CD8-positive, alpha-beta memory T cell (primary cell): ENCODE measurements at regions not wholly inside any gene's neighbourhood (a gene's known extent, or its start where the extent isn't known, plus 50 kb on each side); places are given as distances from the start of the nearest gene placed in this dataset.

ENCODE experiments used
- CTCF ChIA-PET: fragments of 350-600 bp; sonication (Branson Sonifier 250); formaldehyde crosslinking; loops from one replicate; lab custom pipeline; 2021; ENCODE audit warnings: antibody characterized with exemption; lab: Charles Lee
- POLR2A ChIA-PET: fragments of 350-600 bp; sonication (Branson Sonifier 250); formaldehyde crosslinking; loops from one replicate; lab custom pipeline; 2021; ENCODE audit warnings: antibody characterized with exemption; lab: Charles Lee
- DNase-seq, 5 donors: peaks; one replicate each; pipeline versions ENCODE4 v3.0.0 to v3.0.0-alpha.2; 2020 to 2022; ENCODE audit warnings: mixed read lengths in 1 of 5
- H3K27ac ChIP-seq: one replicate; pipeline ENCODE4 v1.7.0; 2013; ENCODE audit warnings: low read depth, mild to moderate bottlenecking, low read length, moderate library complexity
- H3K27me3 ChIP-seq: 2 replicates; pipeline ENCODE4 v1.7.0; 2013; ENCODE audit warnings: low read length, mild to moderate bottlenecking; ENCODE audit not compliant: insufficient read depth, poor library complexity, severe bottlenecking
- H3K36me3 ChIP-seq: 2 replicates; pipeline ENCODE4 v1.7.0; 2013; ENCODE audit warnings: mild to moderate bottlenecking, low read length, moderate library complexity; ENCODE audit not compliant: insufficient read depth
- H3K4me1 ChIP-seq: 2 replicates; pipeline ENCODE4 v1.7.0; 2013; ENCODE audit warnings: mild to moderate bottlenecking, low read length, moderate library complexity; ENCODE audit not compliant: insufficient read depth
- H3K4me3 ChIP-seq: 2 replicates; pipeline ENCODE4 v1.7.0; 2013; ENCODE audit warnings: mild to moderate bottlenecking, low read length
- H3K9me3 ChIP-seq: 2 replicates; pipeline ENCODE4 v1.7.0; 2013; ENCODE audit warnings: mild to moderate bottlenecking, low read length
- H3K27ac Mint-ChIP-seq, 8 donors: one replicate each; pipeline ENCODE4 v1.8.0; 2020 to 2021; ENCODE audit warnings: mixed read lengths in 8 of 8, mild to moderate bottlenecking in 6 of 8, inconsistent platforms in 3 of 8, moderate library complexity in 3 of 8
- H3K27me3 Mint-ChIP-seq, 2 donors: one replicate each; pipeline ENCODE4 v1.8.0; 2020 to 2021; ENCODE audit warnings: mixed read lengths in 2 of 2, mild to moderate bottlenecking in 1 of 2, moderate library complexity in 1 of 2
- H3K36me3 Mint-ChIP-seq, 3 donors: one replicate each; pipeline ENCODE4 v1.8.0; 2020 to 2021; ENCODE audit warnings: mixed read lengths in 3 of 3, inconsistent platforms in 1 of 3, mild to moderate bottlenecking in 1 of 3
- H3K4me1 Mint-ChIP-seq, 3 donors: one replicate each; pipeline ENCODE4 v1.8.0; 2020 to 2021; ENCODE audit warnings: mixed read lengths in 3 of 3, inconsistent platforms in 1 of 3, mild to moderate bottlenecking in 1 of 3
- H3K4me3 Mint-ChIP-seq, 7 donors: one replicate each; pipeline ENCODE4 v1.8.0; 2020 to 2021; ENCODE audit warnings: mixed read lengths in 7 of 7, mild to moderate bottlenecking in 6 of 7, moderate library complexity in 4 of 7, inconsistent platforms in 2 of 7
- H3K9me3 Mint-ChIP-seq, 5 donors: one replicate each; pipeline ENCODE4 v1.8.0; 2020 to 2022; ENCODE audit warnings: mixed read lengths in 5 of 5, mild to moderate bottlenecking in 3 of 5, moderate library complexity in 2 of 5, inconsistent platforms in 1 of 5

DNA sequence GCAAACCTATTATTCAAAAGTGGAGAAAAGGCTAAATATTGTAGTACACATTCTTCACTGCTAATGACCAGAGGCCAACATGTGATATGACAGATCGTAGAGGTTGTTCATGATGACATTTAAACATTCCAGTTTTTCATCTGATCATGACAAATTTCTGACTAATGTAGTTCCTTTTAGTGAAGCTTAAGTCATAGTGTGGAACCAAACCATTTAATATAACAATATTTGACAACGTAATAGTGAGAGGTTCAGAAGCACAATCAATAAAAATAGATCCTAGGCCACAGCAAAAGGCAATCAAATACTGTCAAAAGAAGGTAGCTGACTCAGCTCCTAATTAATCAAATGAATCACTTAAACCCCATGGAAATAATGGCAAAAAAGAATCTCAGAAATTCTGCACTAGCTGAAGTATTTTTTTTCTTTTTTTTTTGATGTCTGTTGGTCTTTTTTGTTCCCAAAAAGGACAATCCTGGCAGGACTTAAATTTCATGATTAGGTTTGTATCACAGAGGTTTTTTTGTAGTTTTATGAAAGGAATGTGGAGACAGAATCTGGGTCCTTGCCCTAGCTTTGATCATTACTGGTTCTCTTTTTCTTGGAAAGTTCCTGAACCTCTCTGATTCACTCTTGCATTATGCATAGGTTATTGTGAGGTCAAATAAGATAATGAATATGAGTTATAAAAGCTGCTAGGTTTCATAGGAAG lies 795.0 kb downstream of the DTWD2 start:
- no peaks in the 10 kb centered on the region for H3K27me3 ChIP-seq
- peaks cover 0 to 41% (median 6%) of the 10 kb centered on the region in 5 donors for H3K9me3 Mint-ChIP-seq
- no peak overlapping the region for H3K4me3 Mint-ChIP-seq
- H3K4me1 ChIP-seq: no peaks in the 10 kb centered on the region
- H3K36me3 ChIP-seq: no peaks in the 10 kb centered on the region
- H3K4me1 Mint-ChIP-seq: no peaks in the 10 kb centered on the region
- no peak overlapping the region for H3K27ac Mint-ChIP-seq
- DNase-seq: no peak
- H3K36me3 Mint-ChIP-seq: no peaks in the 10 kb centered on the region
- no peak overlapping the region for H3K27ac ChIP-seq
- H3K4me3 ChIP-seq: no peak overlapping the region
- H3K27me3 Mint-ChIP-seq: no peaks in the 10 kb centered on the region
- ChIA-PET POLR2A (no interaction called here), CTCF (no interaction called here)
- no peaks in the 10 kb centered on the region for H3K9me3 ChIP-seq

DNA sequence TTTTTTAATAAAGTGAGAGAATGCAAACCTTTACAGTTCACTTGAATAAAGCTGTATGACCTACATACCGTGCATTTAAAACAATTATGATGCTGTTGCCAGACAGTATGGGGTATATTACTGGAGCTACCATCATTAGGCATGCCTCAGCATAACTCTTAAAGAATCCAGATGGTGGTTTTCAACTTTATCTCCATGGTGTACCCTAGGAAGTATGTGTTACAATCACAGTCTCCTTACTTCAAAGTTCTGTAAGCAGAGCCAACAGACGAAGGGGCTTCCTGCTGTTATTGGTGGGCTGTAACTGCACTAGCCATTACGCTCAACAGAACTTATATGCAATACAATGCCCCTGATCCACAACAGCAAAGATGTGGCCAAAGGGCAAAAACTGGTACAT lies 803.3 kb downstream of the DTWD2 start:
- ChIA-PET CTCF (no interaction called here), POLR2A (no interaction called here)
- no peaks in the 10 kb centered on the region for H3K36me3 ChIP-seq

DNA sequence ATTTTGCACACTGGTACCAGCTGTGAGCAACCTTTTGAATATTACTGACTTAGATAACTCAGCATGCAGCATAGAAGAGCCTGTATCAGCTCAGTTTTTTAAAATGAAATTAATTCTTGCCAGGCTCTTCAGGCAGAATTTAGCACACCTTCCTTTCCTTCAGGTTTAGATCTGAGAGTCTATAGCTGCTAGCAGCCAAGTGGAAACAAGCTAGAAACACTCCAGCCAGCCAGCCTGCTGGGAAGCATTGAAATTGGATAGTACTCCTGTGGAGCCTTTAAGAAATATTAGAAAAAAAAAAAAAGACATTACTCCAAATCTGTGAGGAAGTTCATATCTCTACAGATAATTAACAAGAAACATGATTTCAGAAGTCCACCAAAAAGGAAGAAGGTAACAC lies 812.2 kb downstream of the DTWD2 start:
- Mint-ChIP-seq H3K27me3 (no peaks in the 10 kb centered on the region), H3K4me3 (no peak overlapping the region), H3K27ac (no peak overlapping the region), H3K9me3 (peaks cover 0 to 24% (median 9%) of the 10 kb centered on the region in 5 donors), H3K36me3 (no peaks in the 10 kb centered on the region), H3K4me1 (no peaks in the 10 kb centered on the region)
- no peak for DNase-seq
- ChIA-PET CTCF (no interaction called here), POLR2A (no interaction called here)
- Histone ChIP-seq H3K27me3 (no peaks in the 10 kb centered on the region), H3K4me1 (no peaks in the 10 kb centered on the region), H3K4me3 (no peak overlapping the region), H3K27ac (no peak overlapping the region), H3K9me3 (no peaks in the 10 kb centered on the region), H3K36me3 (no peaks in the 10 kb centered on the region)

More for the DNA sequence above, 803.3 kb downstream of the DTWD2 start:
- Histone ChIP-seq H3K4me3 (no peak overlapping the region), H3K27ac (no peak overlapping the region), H3K9me3 (no peaks in the 10 kb centered on the region), H3K27me3 (no peaks in the 10 kb centered on the region), H3K4me1 (no peaks in the 10 kb centered on the region)
- Mint-ChIP-seq H3K27me3 (no peaks in the 10 kb centered on the region), H3K36me3 (no peaks in the 10 kb centered on the region), H3K4me3 (no peak overlapping the region), H3K27ac (no peak overlapping the region), H3K9me3 (peaks cover 0 to 21% (median 2%) of the 10 kb centered on the region in 5 donors), H3K4me1 (no peaks in the 10 kb centered on the region)
- no peak for DNase-seq

DNA sequence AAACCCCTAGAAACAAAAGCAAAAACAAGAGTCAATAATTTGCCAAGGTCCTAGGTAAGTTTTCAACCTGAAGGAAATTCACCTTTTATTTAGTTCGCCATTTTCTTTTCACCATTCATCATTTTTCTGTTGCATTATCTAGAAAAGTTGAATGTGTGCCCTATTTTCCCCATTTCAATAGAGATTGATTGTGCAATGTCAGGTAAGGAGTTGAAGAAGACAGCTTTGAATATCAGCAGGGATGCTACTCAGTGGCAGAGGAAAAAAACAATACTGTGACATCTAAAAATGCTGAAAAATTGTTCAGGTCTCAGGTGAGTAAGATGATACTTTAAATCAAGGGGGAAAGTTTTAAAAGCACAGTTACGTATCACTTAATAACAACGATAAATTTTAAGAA lies 813.7 kb downstream of the DTWD2 start:
- H3K36me3 Mint-ChIP-seq: no peaks in the 10 kb centered on the region
- H3K27me3 ChIP-seq: no peaks in the 10 kb centered on the region
- no peaks in the 10 kb centered on the region for H3K27me3 Mint-ChIP-seq
- H3K4me3 Mint-ChIP-seq: no peak overlapping the region
- H3K27ac ChIP-seq: no peak overlapping the region
- H3K36me3 ChIP-seq: no peaks in the 10 kb centered on the region
- CTCF ChIA-PET: no interaction called here
- no peak for DNase-seq
- POLR2A ChIA-PET: no interaction called here
- peaks cover 0 to 17% (median 9%) of the 10 kb centered on the region in 5 donors for H3K9me3 Mint-ChIP-seq
- no peak overlapping the region for H3K27ac Mint-ChIP-seq
- no peaks in the 10 kb centered on the region for H3K9me3 ChIP-seq
- no peak overlapping the region for H3K4me3 ChIP-seq
- H3K4me1 ChIP-seq: no peaks in the 10 kb centered on the region
- H3K4me1 Mint-ChIP-seq: no peaks in the 10 kb centered on the region

DNA sequence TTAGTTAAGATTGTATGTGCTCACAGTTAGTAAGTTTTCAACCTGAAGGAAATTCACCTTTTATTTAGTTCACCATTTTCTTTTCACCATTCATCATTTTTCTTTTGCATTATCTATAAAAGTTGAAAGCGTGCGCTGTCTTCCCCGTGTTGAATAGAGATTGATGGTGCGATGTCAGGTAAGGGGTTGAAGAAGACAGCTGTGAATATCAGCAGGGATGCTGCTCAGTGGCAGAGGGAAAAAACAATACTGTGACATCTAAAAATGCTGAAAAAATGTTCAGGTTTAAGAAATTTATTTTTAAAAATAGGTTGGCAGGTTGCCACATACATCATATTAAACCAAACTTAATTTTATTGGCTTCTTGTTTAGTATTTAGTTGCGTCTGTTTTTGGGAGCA lies 815.0 kb downstream of the DTWD2 start:
- Mint-ChIP-seq H3K27me3 (no peaks in the 10 kb centered on the region), H3K27ac (no peak overlapping the region), H3K4me1 (no peaks in the 10 kb centered on the region), H3K4me3 (no peak overlapping the region), H3K9me3 (peaks cover 0 to 13% (median 7%) of the 10 kb centered on the region in 5 donors), H3K36me3 (no peaks in the 10 kb centered on the region)
- Histone ChIP-seq H3K4me1 (no peaks in the 10 kb centered on the region), H3K27ac (no peak overlapping the region), H3K27me3 (no peaks in the 10 kb centered on the region), H3K9me3 (no peaks in the 10 kb centered on the region), H3K4me3 (no peak overlapping the region), H3K36me3 (no peaks in the 10 kb centered on the region)
- ChIA-PET CTCF (no interaction called here), POLR2A (no interaction called here)
- DNase-seq: no peak

DNA sequence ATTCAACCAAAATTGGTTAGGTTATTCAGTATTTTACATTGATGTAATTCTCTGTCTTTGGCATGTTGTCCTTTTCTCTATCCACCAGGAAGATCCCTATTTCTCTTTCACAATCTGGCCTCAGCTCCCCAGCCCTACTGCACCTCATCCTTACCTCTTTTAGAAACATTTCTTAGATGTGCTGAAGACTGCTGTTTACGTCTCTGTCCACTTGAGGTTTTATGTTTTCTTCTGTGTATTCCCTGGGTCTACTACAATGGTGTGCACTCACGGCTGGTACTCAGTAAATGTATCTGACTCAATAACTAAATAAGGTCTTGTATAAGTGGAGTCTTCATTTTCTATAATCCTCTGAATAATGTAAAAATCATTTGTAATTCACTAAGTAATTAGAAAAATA lies 822.7 kb downstream of the DTWD2 start:
- Histone ChIP-seq H3K4me3 (no peak overlapping the region), H3K27me3 (no peaks in the 10 kb centered on the region), H3K9me3 (no peaks in the 10 kb centered on the region), H3K36me3 (no peaks in the 10 kb centered on the region), H3K27ac (no peak overlapping the region), H3K4me1 (no peaks in the 10 kb centered on the region)
- Mint-ChIP-seq H3K27me3 (no peaks in the 10 kb centered on the region), H3K4me1 (no peaks in the 10 kb centered on the region), H3K4me3 (no peak overlapping the region), H3K36me3 (no peaks in the 10 kb centered on the region), H3K9me3 (peaks cover 1 to 14% (median 4%) of the 10 kb centered on the region in 5 donors), H3K27ac (no peak overlapping the region)
- no peak for DNase-seq
- ChIA-PET POLR2A (no interaction called here), CTCF (no interaction called here)

DNA sequence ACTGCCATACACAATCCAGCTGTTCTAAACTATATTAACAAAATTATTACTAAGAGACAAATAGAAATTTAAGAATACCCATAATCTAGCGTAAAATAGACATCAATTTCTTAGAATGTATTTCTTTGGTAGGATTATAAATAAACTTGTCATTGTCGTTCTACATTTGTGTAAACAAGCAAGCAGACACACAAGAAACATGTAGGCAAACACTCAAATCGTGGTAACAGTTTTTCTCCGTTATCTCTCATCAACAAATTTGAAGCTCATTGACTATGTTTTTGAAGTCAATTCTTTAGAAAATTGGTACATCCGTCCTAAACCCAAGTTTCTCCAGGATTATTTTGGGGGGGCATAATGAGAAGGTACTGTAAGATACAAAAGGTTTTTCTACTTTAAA lies 832.2 kb downstream of the DTWD2 start:
- Mint-ChIP-seq H3K27ac (no peak overlapping the region), H3K36me3 (no peaks in the 10 kb centered on the region), H3K9me3 (peaks cover 7 to 19% (median 11%) of the 10 kb centered on the region in 5 donors), H3K4me3 (no peak overlapping the region), H3K27me3 (no peaks in the 10 kb centered on the region), H3K4me1 (no peaks in the 10 kb centered on the region)
- ChIA-PET POLR2A (no interaction called here), CTCF (no interaction called here)
- DNase-seq: no peak
- Histone ChIP-seq H3K36me3 (no peaks in the 10 kb centered on the region), H3K9me3 (no peaks in the 10 kb centered on the region), H3K27ac (no peak overlapping the region), H3K4me1 (no peaks in the 10 kb centered on the region), H3K4me3 (no peak overlapping the region), H3K27me3 (no peaks in the 10 kb centered on the region)

DNA sequence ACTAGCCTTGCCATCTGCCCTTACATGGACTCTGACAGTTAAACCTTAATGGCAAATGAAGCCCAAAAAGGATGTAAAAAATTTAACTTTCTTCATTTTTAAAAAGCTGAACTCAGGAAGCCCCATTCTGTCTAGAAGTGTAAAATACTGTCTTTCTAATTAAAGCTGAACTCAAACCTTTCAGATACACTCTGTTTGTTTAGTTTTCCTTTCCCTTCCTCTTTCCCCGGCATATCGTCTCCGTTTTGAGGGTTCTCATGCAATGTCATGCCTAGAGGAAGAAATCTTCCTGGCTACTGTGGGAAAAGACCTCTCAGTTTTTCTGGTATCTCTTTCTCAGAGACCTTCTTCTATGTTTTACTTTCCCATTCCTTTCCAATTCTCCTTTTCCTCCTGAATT lies 841.5 kb downstream of the DTWD2 start:
- no peak overlapping the region for H3K27ac ChIP-seq
- CTCF ChIA-PET: no interaction called here
- DNase-seq: no peak

More for the DNA sequence above, 841.5 kb downstream of the DTWD2 start:
- H3K4me1 ChIP-seq: no peaks in the 10 kb centered on the region
- H3K9me3 Mint-ChIP-seq: peaks cover 6 to 27% (median 11%) of the 10 kb centered on the region in 5 donors
- H3K4me1 Mint-ChIP-seq: no peaks in the 10 kb centered on the region
- H3K4me3 Mint-ChIP-seq: no peak overlapping the region
- H3K27me3 Mint-ChIP-seq: no peaks in the 10 kb centered on the region
- no peaks in the 10 kb centered on the region for H3K36me3 Mint-ChIP-seq
- no peak overlapping the region for H3K4me3 ChIP-seq
- no peaks in the 10 kb centered on the region for H3K9me3 ChIP-seq
- H3K27ac Mint-ChIP-seq: no peak overlapping the region
- H3K36me3 ChIP-seq: no peaks in the 10 kb centered on the region
- H3K27me3 ChIP-seq: no peaks in the 10 kb centered on the region
- POLR2A ChIA-PET: no interaction called here
